Adrenal gland (tissue), 9 donors: ENCODE measurements at regions not wholly inside any gene's neighbourhood (a gene's known extent, or its start where the extent isn't known, plus 50 kb on each side); places are given as distances from the start of the nearest gene placed in this dataset.

Experiments
- DNase-seq, 7 donors: peaks; one replicate each; pipeline ENCODE4 v3.0.0-alpha.2; 2019 to 2020
- H3K27ac ChIP-seq, 5 donors: fragments of 200-600 bp; sonication (generic) in 4 of 5; 1 replicate in 3 of 5; 2 replicates in 2 of 5; pipeline versions ENCODE4 v1.5.1 to v1.8.0; 2016 to 2020; ENCODE audit warnings: mild to moderate bottlenecking in 1 of 5
- H3K27me3 ChIP-seq: fragments of 200-600 bp; 2 replicates; pipeline ENCODE4 v1.8.0; 2021
- H3K36me3 ChIP-seq, 2 donors: fragments of 200-600 bp; replicated peaks in 1 of 2; 1 replicate in 1 of 2; 2 replicates in 1 of 2; pipeline versions ENCODE4 v1.5.1 to v1.8.0; 2018 to 2022
- H3K4me1 ChIP-seq, 2 donors: fragments of 200-600 bp; replicated peaks in 1 of 2; 1 replicate in 1 of 2; 2 replicates in 1 of 2; pipeline versions ENCODE4 v1.5.1 to v1.8.0; 2018 to 2021
- H3K4me3 ChIP-seq, 4 donors: fragments of 200-600 bp; sonication (generic) in 3 of 4; one replicate each; pipeline ENCODE4 v1.5.1; 2016 to 2018
- H3K9me3 ChIP-seq, 3 donors: fragments of 200-600 bp; sonication (generic) in 1 of 3; replicated peaks in 1 of 3; 1 replicate in 2 of 3; 2 replicates in 1 of 3; pipeline versions ENCODE4 v1.5.1 to v1.8.0; 2016 to 2021
- POLR2A ChIP-seq, 2 donors: fragments of 450-650 bp; IDR thresholded peaks; one replicate each; pipeline ENCODE4 v1.6.1; 2017; ENCODE audit warnings: antibody characterized with exemption in 2 of 2, mild to moderate bottlenecking in 2 of 2, moderate library complexity in 1 of 2
- whole genome bisulfite sequencing, 4 donors: extraction: QIAGEN DNeasy Blood & Tissue Kit in 2 of 4; methylation state at CpG; one replicate each; pipeline versions ENCODE4 v1.1.5 to v1.1.7; 2013 to 2017; 5-methylcytosine and 5-hydroxymethylcytosine counted together
- intact Hi-C, 2 donors: fragments of 100-400 bp; cut with DNase I; formaldehyde crosslinking; loops; one replicate each; pipeline versions ENCODE4 v1.14.1 to v1.15.0; 2022 to 2023
- TF ChIP-seq, protein P1 (sequence below), 6 experiments: fragments of 450-650 bp in 4 of 6; fragments of 200-600 bp in 2 of 6; sonication (generic) in 1 of 6; IDR thresholded peaks; 1 replicate in 5 of 6; 2 replicates in 1 of 6; pipeline versions ENCODE4 v1.5.1 to v1.8.0; 2016 to 2021; ENCODE audit warnings: antibody characterized with exemption in 6 of 6, mild to moderate bottlenecking in 2 of 6, moderate library complexity in 1 of 6
- donor health status: healthy with polysubstance abuse.
- donor health status: Bipolar disorder and iron deficiency.
- donor health status: DM: yes; HTN: yes; CAD: no.
- donor health status: DM: no; HTN: no; CAD: no.
- donor health status: DM: no; HTN: no; CAD: no.

GRCh38 chr5:112077180-112077579, 320.2 kb upstream of the NREP start:
- no peaks in the 10 kb centered on the region for H3K9me3 ChIP-seq
- intact Hi-C loops = no loop called here
- no peak overlapping the region for H3K4me3 ChIP-seq
- H3K27me3 ChIP-seq = no peaks in the 10 kb centered on the region
- no peak for TF ChIP-seq POLR2A (IDR thresholded peaks at IDR 0.05)
- TF ChIP-seq, protein P1, sequence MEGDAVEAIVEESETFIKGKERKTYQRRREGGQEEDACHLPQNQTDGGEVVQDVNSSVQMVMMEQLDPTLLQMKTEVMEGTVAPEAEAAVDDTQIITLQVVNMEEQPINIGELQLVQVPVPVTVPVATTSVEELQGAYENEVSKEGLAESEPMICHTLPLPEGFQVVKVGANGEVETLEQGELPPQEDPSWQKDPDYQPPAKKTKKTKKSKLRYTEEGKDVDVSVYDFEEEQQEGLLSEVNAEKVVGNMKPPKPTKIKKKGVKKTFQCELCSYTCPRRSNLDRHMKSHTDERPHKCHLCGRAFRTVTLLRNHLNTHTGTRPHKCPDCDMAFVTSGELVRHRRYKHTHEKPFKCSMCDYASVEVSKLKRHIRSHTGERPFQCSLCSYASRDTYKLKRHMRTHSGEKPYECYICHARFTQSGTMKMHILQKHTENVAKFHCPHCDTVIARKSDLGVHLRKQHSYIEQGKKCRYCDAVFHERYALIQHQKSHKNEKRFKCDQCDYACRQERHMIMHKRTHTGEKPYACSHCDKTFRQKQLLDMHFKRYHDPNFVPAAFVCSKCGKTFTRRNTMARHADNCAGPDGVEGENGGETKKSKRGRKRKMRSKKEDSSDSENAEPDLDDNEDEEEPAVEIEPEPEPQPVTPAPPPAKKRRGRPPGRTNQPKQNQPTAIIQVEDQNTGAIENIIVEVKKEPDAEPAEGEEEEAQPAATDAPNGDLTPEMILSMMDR (IDR thresholded peaks at IDR 0.05) = no peak
- H3K27ac ChIP-seq = no peak overlapping the region
- H3K4me1 ChIP-seq = no peaks in the 10 kb centered on the region
- no peaks in the 10 kb centered on the region for H3K36me3 ChIP-seq
- no peak for DNase-seq
- 94 to 97% (median 96%) methylated on average over 1 of the region's 1 CpG for WGBS, 4 donors

DNA sequence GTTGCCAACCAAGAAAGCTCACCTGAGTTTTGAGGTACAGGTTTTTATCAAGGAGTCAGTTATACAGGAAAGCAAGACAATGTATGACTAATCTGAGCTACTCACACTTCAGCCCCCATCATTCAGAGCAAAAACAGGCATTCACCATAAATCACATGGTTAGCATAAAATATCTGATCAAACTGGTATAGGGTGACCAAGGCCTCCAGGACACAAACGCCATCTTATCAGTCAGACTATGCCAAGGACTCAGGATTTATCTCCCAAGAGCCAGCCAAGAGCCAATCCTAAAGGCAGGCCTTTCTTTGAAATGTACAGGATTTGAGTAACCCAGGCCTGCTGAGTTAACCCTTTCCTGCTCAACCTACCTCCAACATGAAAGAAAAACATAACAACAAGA, 313.0 kb upstream of the NREP start:
- no peaks in the 10 kb centered on the region for H3K4me1 ChIP-seq
- H3K27ac ChIP-seq = no peak overlapping the region
- H3K36me3 ChIP-seq = no peaks in the 10 kb centered on the region
- no peak for TF ChIP-seq POLR2A (IDR thresholded peaks at IDR 0.05)
- TF ChIP-seq, protein P1 (IDR thresholded peaks at IDR 0.05) = no peak
- H3K9me3 ChIP-seq = no peaks in the 10 kb centered on the region
- intact Hi-C loops = no loop called here
- DNase-seq = no peak
- no peak overlapping the region for H3K4me3 ChIP-seq
- H3K27me3 ChIP-seq = no peaks in the 10 kb centered on the region
- 34 to 53% (median 47%) methylated on average over 1 of the region's 1 CpG for WGBS, 4 donors

DNA sequence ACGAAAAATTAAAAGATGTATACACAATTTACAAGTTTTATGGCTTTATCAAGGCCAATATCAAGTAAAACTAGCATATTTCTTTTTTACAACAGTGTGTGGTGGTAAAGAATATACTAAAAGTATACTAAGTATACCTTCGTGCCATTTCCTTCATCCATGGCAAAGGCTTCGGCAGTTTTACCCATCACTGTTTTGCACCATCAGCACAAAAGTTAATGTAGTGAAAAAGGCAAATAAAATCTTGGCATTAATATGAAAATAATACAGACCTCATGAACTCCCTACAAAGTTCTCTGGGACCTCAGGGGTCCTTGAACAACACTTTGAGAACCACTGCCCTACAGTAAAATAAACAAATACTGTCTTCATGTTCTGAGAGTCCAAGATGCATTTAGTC, 312.3 kb upstream of the NREP start:
- Histone ChIP-seq H3K36me3 (no peaks in the 10 kb centered on the region), H3K27me3 (no peaks in the 10 kb centered on the region), H3K9me3 (no peaks in the 10 kb centered on the region), H3K27ac (no peak overlapping the region), H3K4me3 (no peak overlapping the region), H3K4me1 (no peaks in the 10 kb centered on the region)
- TF ChIP-seq, protein P1 (IDR thresholded peaks at IDR 0.05) = no peak
- TF ChIP-seq POLR2A (IDR thresholded peaks at IDR 0.05) = no peak
- no peak for DNase-seq
- intact Hi-C loops = no loop called here
- 82 to 92% (median 85%) methylated on average over 3 of the region's 3 CpGs for WGBS, 4 donors

DNA sequence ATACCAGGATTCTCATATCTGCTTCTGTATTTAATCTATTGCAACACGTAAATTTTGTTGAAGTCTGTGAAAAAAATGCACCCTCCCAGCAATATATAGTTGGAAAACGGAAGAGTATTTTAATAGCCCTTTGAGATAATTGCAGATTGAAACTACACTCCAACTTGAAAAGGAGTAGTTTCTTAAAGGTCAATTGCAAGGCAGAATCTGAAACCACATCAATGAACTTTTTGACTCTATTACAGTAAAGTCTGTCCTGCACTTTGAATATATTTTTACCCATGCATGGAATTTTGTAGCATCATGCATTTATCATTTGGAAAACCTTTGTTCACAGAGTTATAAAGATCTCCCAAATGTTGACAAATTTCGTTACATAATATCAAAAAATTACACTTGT, 311.6 kb upstream of the NREP start:
- 62 to 80% (median 69%) methylated on average over 3 of the region's 3 CpGs for WGBS, 4 donors
- intact Hi-C loops = no loop called here

More for the DNA sequence above, 311.6 kb upstream of the NREP start:
- Histone ChIP-seq H3K27ac (no peak overlapping the region), H3K27me3 (no peaks in the 10 kb centered on the region), H3K4me3 (no peak overlapping the region), H3K36me3 (no peaks in the 10 kb centered on the region), H3K4me1 (no peaks in the 10 kb centered on the region), H3K9me3 (no peaks in the 10 kb centered on the region)
- no peak for DNase-seq
- no peak for TF ChIP-seq POLR2A (IDR thresholded peaks at IDR 0.05)
- TF ChIP-seq, protein P1 (IDR thresholded peaks at IDR 0.05) = no peak
